ENCODE measurements at regions not wholly inside any gene's neighbourhood (a gene's known extent, or its start where the extent isn't known, plus 50 kb on each side); places are given as distances from the start of the nearest gene placed in this dataset.

- Histone ChIP-seq H3K79me2 (replicated peaks; ENCODE audit: insufficient read depth) (no peaks in the 10 kb centered on the region), H3F3A (replicated peaks; ENCODE audit: low read depth) (no peaks in the 10 kb centered on the region), H2AFZ (peak overlapping the region; percentile 43; the same call in 1 of the 2 replicates), H3K4me2 (no peak overlapping the region), H3K4me1 (ENCODE audit: insufficient read depth) (no peaks in the 10 kb centered on the region), H3K27ac (ENCODE audit: low read depth) (no peak overlapping the region), H3K9me2 (ENCODE audit: insufficient read depth) (peaks cover 2% of the 10 kb centered on the region; the same call in 1 of the 2 replicates), H4K20me1 (replicated peaks; ENCODE audit: insufficient read depth) (no peaks in the 10 kb centered on the region), H3K4me3 (no peak overlapping the region), H3K36me3 (ENCODE audit: insufficient read depth) (no peaks in the 10 kb centered on the region), H3K27me3 (ENCODE audit: insufficient read depth) (no peaks in the 10 kb centered on the region)
- no peaks in the 10 kb centered on the region for H3K36me3 Mint-ChIP-seq (ENCODE audit: low read depth)
- ATAC-seq (no peak), DNase-seq (ENCODE audit: low spot score) (no peak)
- no peaks in the 10 kb centered on the region for H3K27me3 Mint-ChIP-seq (ENCODE audit: insufficient read depth, low read depth, poor library complexity)
- TF ChIP-seq CTCF (conservative IDR thresholded peaks at IDR 0.05; ENCODE audit: low read depth in 2 of 2): no peak
- TF ChIP-seq ZNF331 (CRISPR knock-in tag; IDR thresholded peaks at IDR 0.05; ENCODE audit: low read depth): no peak
- no peak for TF ChIP-seq CREB1 (CRISPR knock-in tag; IDR thresholded peaks at IDR 0.05; ENCODE audit: low read depth)
- no peak for TF ChIP-seq ZNF462 (CRISPR knock-in tag; IDR thresholded peaks at IDR 0.05)
- TF ChIP-seq ETS1 (IDR thresholded peaks at IDR 0.05): no peak
- TF ChIP-seq JUNB (IDR thresholded peaks at IDR 0.05; ENCODE audit: unreplicated experiment): no peak
- TF ChIP-seq POLR2AphosphoS5 (IDR thresholded peaks at IDR 0.05; ENCODE audit: low read depth): no peak
- no peak for TF ChIP-seq STAT1 (IDR thresholded peaks at IDR 0.05; ENCODE audit: unreplicated experiment)
- TF ChIP-seq EZH2phosphoT487 (IDR thresholded peaks at IDR 0.05; ENCODE audit: unreplicated experiment): no peak
- TF ChIP-seq NANOG (IDR thresholded peaks at IDR 0.05; ENCODE audit: borderline replicate concordance): no peak
- no peak for TF ChIP-seq ZNF114 (CRISPR knock-in tag; IDR thresholded peaks at IDR 0.05)
- H3K4me3 Mint-ChIP-seq: no peak overlapping the region
- H3K4me1 Mint-ChIP-seq: no peaks in the 10 kb centered on the region
- no peak overlapping the region for H3K27ac Mint-ChIP-seq
- no peaks in the 10 kb centered on the region for H3K9me3 Mint-ChIP-seq
Measured at GRCh38 chr7:84387595-84387994, 193.0 kb upstream of the SEMA3A start.

All from GM23338 (cell line).